Subcutaneous abdominal adipose tissue (tissue), 5 donors: ENCODE measurements at regions not wholly inside any gene's neighbourhood (a gene's known extent, or its start where the extent isn't known, plus 50 kb on each side); places are given as distances from the start of the nearest gene placed in this dataset.

Experiments
- H3K27ac ChIP-seq: one replicate; pipeline ENCODE4 v1.7.0; 2013; ENCODE audit warnings: low read depth, mild to moderate bottlenecking, inconsistent platforms, low read length, moderate library complexity
- H3K27me3 ChIP-seq, 5 donors: one replicate each; pipeline ENCODE4 v1.7.0; 2013; ENCODE audit warnings: low read length in 5 of 5, inconsistent platforms in 1 of 5; ENCODE audit not compliant: control insufficient read depth in 5 of 5, insufficient read depth in 4 of 5
- H3K36me3 ChIP-seq, 5 donors: one replicate each; pipeline ENCODE4 v1.7.0; 2013; ENCODE audit warnings: low read length in 5 of 5; ENCODE audit not compliant: control insufficient read depth in 5 of 5, insufficient read depth in 5 of 5
- H3K4me1 ChIP-seq, 5 donors: one replicate each; pipeline ENCODE4 v1.7.0; 2013; ENCODE audit warnings: low read length in 5 of 5, mild to moderate bottlenecking in 3 of 5, moderate library complexity in 1 of 5; ENCODE audit not compliant: control insufficient read depth in 5 of 5, insufficient read depth in 5 of 5
- H3K4me3 ChIP-seq, 5 donors: one replicate each; pipeline ENCODE4 v1.7.0; 2013; ENCODE audit warnings: low read length in 5 of 5, low read depth in 1 of 5
- H3K9ac ChIP-seq, 5 donors: one replicate each; pipeline ENCODE4 v1.7.0; 2013; ENCODE audit warnings: low read length in 5 of 5, mild to moderate bottlenecking in 4 of 5, moderate library complexity in 3 of 5
- H3K9me3 ChIP-seq, 5 donors: one replicate each; pipeline ENCODE4 v1.7.0; 2013; ENCODE audit warnings: low read length in 5 of 5; ENCODE audit not compliant: control insufficient read depth in 5 of 5
- donor health status: healthy.
- donor health status: healthy.
- donor health status: healthy.
- donor health status: healthy.
- donor health status: healthy.

DNA sequence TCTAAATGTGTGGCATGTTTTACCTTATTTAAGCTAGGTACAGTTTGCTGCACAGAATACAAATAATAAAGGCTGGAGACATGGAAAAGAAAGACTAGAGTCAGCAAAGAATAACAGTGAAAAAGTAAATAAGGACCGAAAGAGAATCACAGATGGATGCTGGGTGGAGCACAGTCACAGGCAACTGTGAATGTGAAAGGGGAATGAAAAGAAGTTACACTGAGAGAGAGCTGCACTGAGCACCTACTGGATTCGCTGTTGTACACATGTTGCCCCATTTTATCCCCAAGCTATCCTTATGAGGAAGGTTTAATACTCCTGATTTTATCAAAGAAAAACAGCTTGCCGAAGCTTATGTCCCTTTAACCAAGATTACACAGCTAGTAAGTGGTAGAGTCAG, 165.4 kb upstream of the RGMB start:
- Histone ChIP-seq H3K27me3 (no peaks in the 10 kb centered on the region), H3K4me1 (no peaks in the 10 kb centered on the region), H3K36me3 (no peaks in the 10 kb centered on the region), H3K9ac (no peak overlapping the region), H3K4me3 (no peak overlapping the region), H3K27ac (no peak overlapping the region), H3K9me3 (no peaks in the 10 kb centered on the region)

DNA sequence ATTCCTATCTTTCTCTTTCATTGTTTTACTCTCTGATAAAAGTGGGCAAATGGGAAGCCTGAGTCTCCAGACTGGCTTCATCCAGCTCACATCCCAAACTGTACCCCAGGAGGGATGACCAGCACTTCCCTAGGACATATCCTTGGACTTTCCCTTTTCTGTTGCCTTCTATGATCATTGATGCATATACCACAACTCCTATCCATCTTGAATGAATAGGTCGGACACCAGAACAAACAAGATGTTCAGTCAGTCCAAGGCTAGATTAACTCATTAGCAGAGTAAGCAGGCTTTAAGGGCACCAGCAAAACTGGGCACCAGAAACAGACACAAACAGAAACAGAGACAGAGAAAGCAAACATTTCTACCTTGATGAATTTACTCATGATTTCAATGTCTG, 159.1 kb upstream of the RGMB start:
- H3K9me3 ChIP-seq: no peaks in the 10 kb centered on the region
- no peaks in the 10 kb centered on the region for H3K4me1 ChIP-seq
- H3K27me3 ChIP-seq: no peaks in the 10 kb centered on the region
- no peak overlapping the region for H3K9ac ChIP-seq
- H3K4me3 ChIP-seq: no peak overlapping the region
- H3K36me3 ChIP-seq: no peaks in the 10 kb centered on the region
- H3K27ac ChIP-seq: no peak overlapping the region

DNA sequence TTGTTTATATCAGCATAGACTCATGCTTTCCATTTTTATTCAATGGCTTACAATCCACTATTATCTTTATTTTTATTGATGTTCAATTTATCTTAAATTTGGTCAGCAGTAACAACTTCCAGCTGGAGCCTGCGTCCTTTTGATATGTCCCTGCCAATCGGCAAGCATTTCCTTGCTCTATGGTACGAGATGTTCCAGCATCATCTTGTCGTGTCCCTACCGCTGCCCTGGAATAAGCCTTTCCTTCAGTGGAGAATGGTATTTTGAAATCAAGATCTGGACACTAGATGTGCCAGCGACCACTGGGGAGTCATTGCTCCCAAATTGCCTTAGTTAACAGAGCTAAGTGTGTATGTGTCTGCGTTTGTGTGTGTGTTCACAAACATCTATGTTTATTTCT, 151.6 kb upstream of the RGMB start:
- no peak overlapping the region for H3K4me3 ChIP-seq
- no peak overlapping the region for H3K9ac ChIP-seq
- no peak overlapping the region for H3K27ac ChIP-seq
- H3K27me3 ChIP-seq: no peaks in the 10 kb centered on the region
- no peaks in the 10 kb centered on the region for H3K4me1 ChIP-seq
- H3K9me3 ChIP-seq: no peaks in the 10 kb centered on the region
- H3K36me3 ChIP-seq: no peaks in the 10 kb centered on the region

DNA sequence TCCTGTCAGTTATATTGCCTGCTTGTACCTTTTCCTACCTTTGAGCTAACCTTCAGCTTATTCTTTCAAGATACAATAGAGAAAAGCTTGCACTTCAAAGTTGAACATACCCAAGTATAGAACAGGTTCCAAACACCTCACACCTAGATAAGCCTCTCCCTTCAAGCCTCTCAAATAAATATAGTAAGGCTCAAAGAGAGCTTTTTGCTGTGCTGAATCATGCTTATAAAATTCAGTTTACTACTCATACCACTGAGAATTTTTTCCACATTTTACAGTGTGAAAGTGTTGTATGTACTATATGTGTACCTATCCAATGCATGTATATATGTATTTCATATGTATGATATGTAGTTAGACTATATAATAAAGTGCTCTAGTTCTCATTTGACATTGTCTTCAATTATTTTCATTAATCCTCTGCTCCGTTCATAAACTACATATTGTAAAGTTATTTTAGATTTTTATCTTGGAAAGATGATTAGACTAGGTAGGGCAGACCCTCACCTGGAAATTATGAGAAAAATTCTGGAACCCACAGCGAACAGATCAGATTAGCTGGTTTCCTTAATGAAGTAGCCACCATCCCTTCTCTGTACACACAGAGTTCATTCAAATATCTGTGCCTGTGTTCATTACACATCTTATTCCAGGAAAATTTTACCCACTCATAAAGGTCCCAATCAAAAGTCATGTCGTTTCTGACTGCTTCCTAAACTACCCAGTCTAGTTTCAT, 149.2 kb upstream of the RGMB start:
- Histone ChIP-seq H3K36me3 (no peaks in the 10 kb centered on the region), H3K27me3 (no peaks in the 10 kb centered on the region), H3K9me3 (peaks cover 0 to 5% (median 0%) of the 10 kb centered on the region in 5 donors), H3K27ac (no peak overlapping the region), H3K4me1 (no peaks in the 10 kb centered on the region), H3K9ac (no peak overlapping the region), H3K4me3 (no peak overlapping the region)

DNA sequence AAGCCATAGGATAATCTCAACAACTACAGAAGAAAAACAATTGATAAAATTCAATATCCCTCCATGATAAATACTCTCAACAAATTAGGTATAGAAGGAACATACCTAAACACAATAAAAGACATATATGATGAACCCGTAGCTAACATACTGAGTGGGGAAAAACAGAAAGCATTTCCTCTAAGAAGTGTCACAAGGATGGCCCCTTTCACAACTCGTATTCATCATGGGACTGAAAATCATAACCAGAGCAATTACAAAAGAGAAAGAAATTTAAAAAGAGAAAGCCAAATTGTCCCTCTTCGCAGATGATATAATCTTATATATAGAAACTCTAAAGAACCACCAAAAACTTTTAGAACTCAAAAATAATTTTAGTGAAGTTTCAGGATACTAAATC, 146.3 kb upstream of the RGMB start:
- no peak overlapping the region for H3K9ac ChIP-seq

DNA sequence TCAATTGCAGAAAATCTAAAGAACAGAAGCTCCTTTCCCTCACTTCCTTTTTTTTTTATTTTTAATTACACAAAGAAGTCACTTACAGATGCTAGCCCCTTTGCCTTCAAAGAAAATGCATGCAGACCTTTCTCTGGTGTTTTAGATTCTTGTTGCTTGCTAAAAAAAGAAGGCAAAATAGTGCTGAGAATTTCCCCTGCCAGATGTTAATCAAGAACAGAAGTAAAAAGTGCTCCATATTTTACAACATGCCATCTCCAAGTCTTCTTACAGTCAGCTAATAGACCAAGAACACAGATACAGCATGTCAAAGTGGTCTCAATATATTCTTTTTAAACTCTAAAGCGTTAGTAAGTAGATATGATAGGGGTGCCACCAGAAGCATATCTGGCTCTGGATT, 142.8 kb upstream of the RGMB start:
- no peak overlapping the region for H3K4me3 ChIP-seq
- H3K27me3 ChIP-seq: no peaks in the 10 kb centered on the region
- no peak overlapping the region for H3K9ac ChIP-seq
- peaks cover 0 to 3% (median 0%) of the 10 kb centered on the region in 5 donors for H3K4me1 ChIP-seq
- no peak overlapping the region for H3K27ac ChIP-seq
- H3K9me3 ChIP-seq: peaks cover 0 to 5% (median 0%) of the 10 kb centered on the region in 5 donors
- H3K36me3 ChIP-seq: no peaks in the 10 kb centered on the region

More for the DNA sequence above, 146.3 kb upstream of the RGMB start:
- Histone ChIP-seq H3K9me3 (peaks cover 0 to 5% (median 0%) of the 10 kb centered on the region in 5 donors), H3K4me1 (no peaks in the 10 kb centered on the region), H3K27ac (no peak overlapping the region), H3K4me3 (no peak overlapping the region), H3K36me3 (no peaks in the 10 kb centered on the region), H3K27me3 (no peaks in the 10 kb centered on the region)

DNA sequence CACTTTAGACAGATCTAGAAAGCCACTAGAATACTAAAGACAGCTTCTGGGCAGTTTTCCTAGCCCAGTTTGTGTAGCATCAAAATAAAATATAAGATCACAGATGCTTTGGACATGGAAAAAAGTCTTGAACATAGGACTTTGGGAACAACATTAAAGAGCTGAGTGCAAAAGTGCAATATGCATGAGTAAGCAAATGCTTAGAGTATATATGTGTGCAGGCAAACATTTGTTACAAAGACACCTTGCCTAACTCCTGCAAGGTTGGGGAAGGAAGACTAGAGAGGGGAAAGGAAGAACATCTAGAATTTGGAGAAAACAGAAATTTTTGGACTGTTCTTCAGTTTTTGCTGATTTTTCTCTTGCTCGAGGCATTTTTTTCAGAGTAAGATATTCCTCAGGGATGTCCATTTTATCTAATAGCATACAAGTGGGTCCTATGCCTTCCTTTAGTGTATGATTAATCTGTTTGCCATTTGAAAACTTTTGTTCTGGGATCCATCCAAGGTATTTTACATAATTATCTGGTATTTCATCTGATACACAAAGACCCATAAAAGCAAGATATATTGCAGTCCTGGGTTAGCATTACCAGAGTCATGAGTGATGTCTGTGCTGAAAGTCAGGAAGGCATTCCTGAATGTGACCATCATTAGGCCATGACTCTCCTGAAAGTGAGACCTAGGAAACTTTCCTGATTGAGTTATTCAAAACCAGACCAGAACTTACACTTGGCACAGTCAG, 142.0 kb upstream of the RGMB start:
- peaks cover 0 to 11% (median 0%) of the 10 kb centered on the region in 5 donors for H3K4me1 ChIP-seq
- peaks cover 0 to 5% (median 0%) of the 10 kb centered on the region in 5 donors for H3K9me3 ChIP-seq
- H3K4me3 ChIP-seq: no peak overlapping the region
- no peak overlapping the region for H3K27ac ChIP-seq
- H3K36me3 ChIP-seq: no peaks in the 10 kb centered on the region
- H3K27me3 ChIP-seq: no peaks in the 10 kb centered on the region
- H3K9ac ChIP-seq: no peak overlapping the region

DNA sequence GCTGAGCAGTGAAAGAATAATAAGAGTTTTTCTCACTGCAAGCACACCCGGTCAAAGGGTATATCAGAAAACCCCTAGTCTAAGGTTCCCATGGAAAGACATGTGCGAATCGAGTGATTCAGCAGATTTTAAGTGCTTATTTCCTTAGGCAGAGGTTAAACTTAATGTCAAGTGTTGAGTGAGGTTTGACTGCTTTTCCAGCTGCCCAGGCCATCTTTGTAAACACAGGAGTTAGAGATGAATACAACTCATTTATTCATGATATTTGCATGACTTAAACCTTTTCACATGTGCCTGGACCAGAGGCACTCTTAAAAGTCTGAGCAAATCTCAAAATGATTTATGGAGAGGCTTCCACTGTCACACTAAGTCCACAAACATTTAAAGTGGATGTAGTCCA, 137.8 kb upstream of the RGMB start:
- no peak overlapping the region for H3K27ac ChIP-seq
- no peak overlapping the region for H3K4me3 ChIP-seq
- no peaks in the 10 kb centered on the region for H3K36me3 ChIP-seq
- peaks cover 0 to 28% (median 0%) of the 10 kb centered on the region in 5 donors for H3K4me1 ChIP-seq
- H3K9me3 ChIP-seq: no peaks in the 10 kb centered on the region
- no peak overlapping the region for H3K9ac ChIP-seq
- no peaks in the 10 kb centered on the region for H3K27me3 ChIP-seq

DNA sequence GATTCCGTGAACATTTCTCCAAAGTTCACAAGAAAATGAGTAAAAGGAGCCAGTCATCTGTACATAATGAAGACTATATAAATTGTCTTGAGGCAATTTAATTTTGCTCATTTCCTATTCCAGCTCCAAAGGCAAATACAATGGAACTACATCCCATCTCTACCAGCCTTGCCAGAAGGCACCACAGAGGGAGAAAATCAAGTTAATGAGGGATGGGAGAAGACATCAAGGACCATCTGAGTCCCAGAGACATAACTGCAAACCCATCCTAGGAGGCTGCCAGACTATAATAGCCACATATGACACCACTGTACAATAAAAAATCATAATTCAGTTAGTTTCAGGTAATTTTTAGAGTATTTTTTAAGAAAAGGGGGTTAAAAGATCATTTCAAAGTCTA, 136.3 kb upstream of the RGMB start:
- no peak overlapping the region for H3K27ac ChIP-seq
- no peak overlapping the region for H3K4me3 ChIP-seq
- H3K4me1 ChIP-seq: peaks cover 0 to 28% (median 0%) of the 10 kb centered on the region in 5 donors
- no peaks in the 10 kb centered on the region for H3K9me3 ChIP-seq
- no peak overlapping the region for H3K9ac ChIP-seq
- no peaks in the 10 kb centered on the region for H3K27me3 ChIP-seq
- H3K36me3 ChIP-seq: no peaks in the 10 kb centered on the region

DNA sequence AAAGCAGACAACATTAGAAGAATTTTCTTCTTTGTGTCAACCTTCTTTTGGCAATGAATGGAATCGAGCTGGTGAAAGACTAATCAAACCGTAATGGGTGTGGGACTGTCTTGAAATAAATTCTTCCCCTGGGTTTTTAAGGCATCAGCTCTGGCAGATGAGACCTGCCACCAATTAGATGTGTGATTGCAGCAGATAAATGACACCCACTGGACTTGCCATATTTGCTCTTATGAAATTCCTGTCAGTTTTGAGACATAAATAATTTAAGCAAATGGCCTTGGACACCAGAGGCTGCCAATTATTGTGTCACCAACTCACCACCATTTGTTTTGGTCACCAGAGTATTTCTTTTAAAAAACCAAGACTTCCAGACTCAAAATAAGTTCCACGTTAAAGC, 135.9 kb upstream of the RGMB start:
- Histone ChIP-seq H3K9me3 (no peaks in the 10 kb centered on the region), H3K4me1 (peaks cover 0 to 28% (median 0%) of the 10 kb centered on the region in 5 donors), H3K4me3 (no peak overlapping the region), H3K27ac (no peak overlapping the region), H3K27me3 (no peaks in the 10 kb centered on the region), H3K36me3 (no peaks in the 10 kb centered on the region), H3K9ac (no peak overlapping the region)
